GM12878 (cell line): ENCODE measurements at regions not wholly inside any gene's neighbourhood (a gene's known extent, or its start where the extent isn't known, plus 50 kb on each side); places are given as distances from the start of the nearest gene placed in this dataset.

Experiments used
- ATAC-seq: fragments of 200-7000 bp; cut with Tn5 transposase; 3 replicates; pipeline ENCODE4 v1.9.1; 2020; ENCODE audit warnings: mild to moderate bottlenecking, moderate library complexity
- BruUV-seq: library from RNA; stranded (reverse); fragments of 400-500 nt; replicated peaks from 2 replicates; lab custom pipeline; 2021; lab: Mats Ljungman, UMichigan
- CTCF ChIA-PET: fragments of 300-600 bp; sonication (Branson Sonifier 250); formaldehyde crosslinking; extraction: SDS; loops from one replicate; lab custom pipeline; 2021; ENCODE audit warnings: inconsistent platforms; lab: Yijun Ruan, JAX
- POLR2A ChIA-PET: fragments of 350-600 bp; formaldehyde crosslinking; extraction: SDS; loops from one replicate; lab custom pipeline; 2021; ENCODE audit warnings: inconsistent platforms; lab: Charles Lee
- RAD21 ChIA-PET: fragments of 300-600 bp; sonication (Branson Sonifier 250); formaldehyde crosslinking; loops from one replicate; lab custom pipeline; 2023; ENCODE audit warnings: antibody characterized with exemption; ENCODE audit not compliant: unreplicated experiment; lab: Charles Lee
- SMC1A ChIA-PET: fragments of 300-600 bp; sonication (Branson Sonifier 250); formaldehyde crosslinking; loops from one replicate; lab custom pipeline; 2023; ENCODE audit not compliant: unreplicated experiment, uncharacterized antibody; lab: Charles Lee
- DNase-seq: peaks from one replicate; pipeline ENCODE4 v3.0.0-alpha.2; 2011; ENCODE audit warnings: low read depth, low spot score
- FAIRE-seq: peaks from 3 replicates; lab custom pipeline; 2011; peaks lifted over from hg19 to GRCh38; lab: Jason Lieb, UNC
- H2AFZ ChIP-seq: 2 replicates; pipeline ENCODE4 v1.6.0; 2011; ENCODE audit warnings: low read depth, low read length, control low read depth; ENCODE audit not compliant: control insufficient read depth
- H3K27ac ChIP-seq: 2 replicates; pipeline ENCODE4 v1.5.1; 2011; ENCODE audit warnings: control low read depth; ENCODE audit not compliant: control insufficient read depth, insufficient read depth
- H3K27me3 ChIP-seq, 2 experiments: replicated peaks in 1 of 2; 2 replicates each; pipeline versions ENCODE4 v1.6.0 to v1.6.1; 2011; ENCODE audit warnings: low read length in 1 of 2; ENCODE audit not compliant: control insufficient read depth in 2 of 2, insufficient read depth in 2 of 2
- H3K36me3 ChIP-seq, 2 experiments: 2 replicates each; pipeline ENCODE4 v1.5.1; 2011; ENCODE audit warnings: low read length in 1 of 2; ENCODE audit not compliant: control insufficient read depth in 2 of 2, insufficient read depth in 2 of 2
- H3K4me1 ChIP-seq: 2 replicates; pipeline ENCODE4 v1.6.1; 2011; ENCODE audit warnings: mild to moderate bottlenecking, low read length, moderate library complexity, mixed read lengths; ENCODE audit not compliant: control insufficient read depth, insufficient read depth
- H3K4me2 ChIP-seq: 2 replicates; pipeline ENCODE4 v1.6.0; 2011; ENCODE audit warnings: control low read depth; ENCODE audit not compliant: control insufficient read depth, insufficient read depth
- H3K4me3 ChIP-seq: fragments of 200-600 bp; sonication (generic); 2 replicates; pipeline ENCODE4 v1.5.1; 2016
- H3K79me2 ChIP-seq: 2 replicates; pipeline ENCODE4 v1.6.0; 2011; ENCODE audit warnings: low read length; ENCODE audit not compliant: control insufficient read depth, insufficient read depth
- H3K9ac ChIP-seq: 2 replicates; pipeline ENCODE4 v1.8.0; 2011; ENCODE audit warnings: low read length, control low read depth, mixed read lengths; ENCODE audit not compliant: control insufficient read depth, insufficient read depth
- H3K9me3 ChIP-seq: replicated peaks from 3 replicates; pipeline ENCODE4 v1.5.1; 2011; ENCODE audit warnings: mild to moderate bottlenecking, low read length; ENCODE audit not compliant: control insufficient read depth, insufficient read depth
- H4K20me1 ChIP-seq: 2 replicates; pipeline ENCODE4 v1.6.0; 2011; ENCODE audit not compliant: control insufficient read depth, insufficient read depth
- BACH1 ChIP-seq: fragments of 450-650 bp; IDR thresholded peaks from 2 replicates; pipeline ENCODE4 v1.6.1; 2017; ENCODE audit warnings: mild to moderate bottlenecking, borderline replicate concordance
- BCL11A ChIP-seq: IDR thresholded peaks from 2 replicates; pipeline ENCODE4 v1.6.1; 2011; ENCODE audit warnings: low read depth, low read length
- ESRRA ChIP-seq: IDR thresholded peaks from 2 replicates; pipeline ENCODE4 v1.6.1; 2012; ENCODE audit warnings: mild to moderate bottlenecking, low read length, improper control_type of control experiment
- EZH2 ChIP-seq: IDR thresholded peaks from 2 replicates; pipeline ENCODE4 v1.6.1; 2012; ENCODE audit warnings: low read depth, mild to moderate bottlenecking, control low read depth, inconsistent platforms, low read length, borderline replicate concordance; ENCODE audit not compliant: control insufficient read depth
- NBN ChIP-seq: fragments of 450-650 bp; IDR thresholded peaks from 2 replicates; pipeline ENCODE4 v1.6.1; 2016
- NR2C1 ChIP-seq: fragments of 450-650 bp; IDR thresholded peaks from 2 replicates; pipeline ENCODE4 v1.6.1; 2017; ENCODE audit warnings: antibody characterized with exemption, mild to moderate bottlenecking, moderate library complexity
- NR2F1 ChIP-seq: fragments of 450-650 bp; conservative IDR thresholded peaks from 2 replicates; pipeline ENCODE4 v1.6.1; 2017; ENCODE audit warnings: mild to moderate bottlenecking
- PAX5 ChIP-seq: IDR thresholded peaks from 2 replicates; pipeline ENCODE4 v1.6.1; 2011; ENCODE audit warnings: low read depth, low read length, borderline replicate concordance
- RAD51 ChIP-seq: fragments of 450-650 bp; IDR thresholded peaks from 2 replicates; pipeline ENCODE4 v1.6.1; 2016; ENCODE audit warnings: moderate library complexity, mild to moderate bottlenecking, inconsistent platforms
- RELB ChIP-seq: fragments of 450-650 bp; IDR thresholded peaks from 2 replicates; pipeline ENCODE4 v1.6.1; 2017; ENCODE audit warnings: low read depth, mild to moderate bottlenecking, moderate library complexity
- SP1 ChIP-seq: IDR thresholded peaks from one replicate; pipeline ENCODE4 v1.6.1; 2011; ENCODE audit warnings: low read depth, low read length
- STAT1 ChIP-seq: fragments of 450-650 bp; conservative IDR thresholded peaks from 2 replicates; pipeline ENCODE4 v1.6.1; 2014; ENCODE audit warnings: antibody characterized with exemption, mild to moderate bottlenecking
- STAT3 ChIP-seq: IDR thresholded peaks from 2 replicates; pipeline ENCODE4 v1.6.1; 2011; ENCODE audit warnings: low read depth, low read length, improper control_type of control experiment
- SUZ12 ChIP-seq: fragments of 200-600 bp; sonication (generic); IDR thresholded peaks from one replicate; pipeline ENCODE4 v1.6.1; 2018; ENCODE audit warnings: antibody characterized with exemption, mild to moderate bottlenecking; ENCODE audit not compliant: unreplicated experiment
- ZBTB11 ChIP-seq: fragments of 450-650 bp; formaldehyde crosslinking; IDR thresholded peaks from 2 replicates; pipeline ENCODE4 v1.5.0; 2022; ENCODE audit warnings: mild to moderate bottlenecking, missing genetic modification characterization
- ZNF384 ChIP-seq: IDR thresholded peaks from 2 replicates; pipeline ENCODE4 v1.6.1; 2012; ENCODE audit warnings: low read depth, mild to moderate bottlenecking, low read length, improper control_type of control experiment, borderline replicate concordance
- ZNF687 ChIP-seq: fragments of 450-650 bp; IDR thresholded peaks from 2 replicates; pipeline ENCODE4 v1.6.1; 2017; ENCODE audit warnings: mild to moderate bottlenecking, moderate library complexity
- WGBS: methylation state at CpG from one replicate; pipeline ENCODE4 v1.1.6; 2016; ENCODE audit warnings: low lambda C conversion rate; ENCODE audit not compliant: insufficient replicate concordance, insufficient coverage; ENCODE audit errors: missing lambda C conversion rate; 5-methylcytosine and 5-hydroxymethylcytosine counted together
- in situ Hi-C: fragments of 300-500 bp; cut with MboI; formaldehyde crosslinking; loops from 9 replicates; pipeline ENCODE4 v1.14.3; 2018; ENCODE audit warnings: mixed read lengths
- intact Hi-C: fragments of 100-400 bp; cut with micrococcal nuclease; formaldehyde crosslinking; loops from one replicate; pipeline ENCODE4 v1.14.2; 2022; ENCODE audit not compliant: unreplicated experiment

GRCh38 chr4:14259936-14260335 is 632.4 kb upstream of the BOD1L1 start:
- H3K36me3 ChIP-seq: no peaks in the 10 kb centered on the region
- SMC1A ChIA-PET: interaction anchor here (1.0 kb wide), 1 partner anchor 10 kb away, joined by 3 read pairs; no protein-coding TSS in a partner anchor
- TF ChIP-seq SP1 (no peak), ZNF384 (no peak), EZH2 (no peak), BACH1 (no peak), RELB (no peak), STAT3 (no peak), NR2C1 (no peak), NBN (no peak), SUZ12 (no peak), NR2F1 (no peak), ZBTB11 (CRISPR knock-in tag) (no peak), BCL11A (no peak), ESRRA (no peak), RAD51 (no peak), ZNF687 (no peak), PAX5 (no peak), STAT1 (no peak)
- H3K27me3 ChIP-seq: no peaks in the 10 kb centered on the region
- H4K20me1 ChIP-seq: no peaks in the 10 kb centered on the region
- WGBS: 11% methylated on average over 4 of the region's 4 CpGs
- H3K4me3 ChIP-seq: no peak overlapping the region
- DNase-seq (no peak), FAIRE-seq (no peak), ATAC-seq (no peak)
- no peak overlapping the region for H3K4me2 ChIP-seq
- intact Hi-C loops: no loop called here
- no peak overlapping the region for H3K9ac ChIP-seq
- POLR2A ChIA-PET: interaction anchor here (1.0 kb wide), 1 partner anchor 323 kb away, joined by 4 read pairs; no protein-coding TSS in a partner anchor
- in situ Hi-C loops: no loop called here
- CTCF ChIA-PET: no interaction called here
- no TSS peak for BruUV-seq
- no peaks in the 10 kb centered on the region for H3K9me3 ChIP-seq
- H3K27ac ChIP-seq: no peak overlapping the region
- no peaks in the 10 kb centered on the region for H3K79me2 ChIP-seq
- H3K4me1 ChIP-seq: no peaks in the 10 kb centered on the region
- RAD21 ChIA-PET: no interaction called here
- H2AFZ ChIP-seq: no peak overlapping the region
